K562 (cell line): ENCODE measurements at regions not wholly inside any gene's neighbourhood (a gene's known extent, or its start where the extent isn't known, plus 50 kb on each side); places are given as distances from the start of the nearest gene placed in this dataset.

ENCODE experiments used
- ATAC-seq: fragments of 200-7000 bp; cut with Tn5 transposase; 3 replicates; pipeline ENCODE4 v1.9.1; 2020; ENCODE audit warnings: moderate library complexity
- BruUV-seq: library from RNA; stranded (reverse); fragments of 400-500 nt; replicated peaks from 2 replicates; lab custom pipeline; 2021; lab: Mats Ljungman, UMichigan
- CTCF ChIA-PET: fragments of 300-600 bp; formaldehyde crosslinking; extraction: SDS; loops from one replicate; lab custom pipeline; 2021; ENCODE audit warnings: low intra/inter-chr PET ratio; lab: Yijun Ruan, JAX
- POLR2A ChIA-PET: fragments of 300-600, 350-650 bp; sonication (Branson Sonifier 250); formaldehyde crosslinking; extraction: SDS; loops from one replicate; lab custom pipeline; 2021; ENCODE audit warnings: antibody characterized with exemption, inconsistent platforms; lab: Yijun Ruan, JAX
- DNase-seq, 4 experiments: peaks; one replicate each; pipeline versions ENCODE4 v3.0.0 to v3.0.0-alpha.2; 2011 to 2018; ENCODE audit warnings: low spot score in 3 of 4, mixed read lengths in 3 of 4; ENCODE audit errors: extremely low read depth in 1 of 4
- FAIRE-seq: peaks from 2 replicates; lab custom pipeline; 2011; peaks lifted over from hg19 to GRCh38; lab: Jason Lieb, UNC
- H2AFZ ChIP-seq: 2 replicates; pipeline ENCODE4 v1.6.0; 2011; ENCODE audit warnings: low read depth, low read length, control low read depth, inconsistent platforms
- H3K27ac ChIP-seq: fragments of 200-600 bp; 3 replicates; pipeline ENCODE4 v1.8.0; 2011; ENCODE audit warnings: low read depth, mild to moderate bottlenecking, control low read depth, inconsistent platforms, low read length, moderate library complexity, mixed read lengths; ENCODE audit errors: extremely low read depth
- H3K27me3 ChIP-seq, 2 experiments: fragments of 300-600 bp in 1 of 2; 2 replicates in 1 of 2; 3 replicates in 1 of 2; pipeline versions ENCODE4 v1.6.0 to v1.8.0; 2011; ENCODE audit warnings: inconsistent platforms in 2 of 2, low read length in 2 of 2, mild to moderate bottlenecking in 1 of 2, mixed read lengths in 1 of 2, moderate library complexity in 1 of 2; ENCODE audit not compliant: control insufficient read depth in 2 of 2, insufficient read depth in 2 of 2
- H3K36me3 ChIP-seq: fragments of 300-600 bp; 3 replicates; pipeline ENCODE4 v1.8.0; 2011; ENCODE audit warnings: mild to moderate bottlenecking, low read length, inconsistent platforms; ENCODE audit not compliant: control insufficient read depth, insufficient read depth
- H3K4me1 ChIP-seq, 2 experiments: fragments of 200-600 bp in 1 of 2; replicated peaks in 1 of 2; 2 replicates in 1 of 2; 3 replicates in 1 of 2; pipeline versions ENCODE4 v1.5.1 to v1.8.0; 2011; ENCODE audit warnings: inconsistent platforms in 2 of 2, low read length in 2 of 2, mild to moderate bottlenecking in 1 of 2, mixed read lengths in 1 of 2, moderate library complexity in 1 of 2; ENCODE audit not compliant: control insufficient read depth in 2 of 2, insufficient read depth in 2 of 2
- H3K4me2 ChIP-seq: 2 replicates; pipeline ENCODE4 v1.6.1; 2011; ENCODE audit warnings: low read length, control low read depth, inconsistent platforms, mixed read lengths; ENCODE audit not compliant: insufficient read depth
- H3K4me3 ChIP-seq: fragments of 200-600 bp; sonication (generic), shearing (Covaris generic); 2 replicates; pipeline ENCODE4 v1.5.1; 2016; ENCODE audit warnings: control low read depth, inconsistent platforms
- H3K79me2 ChIP-seq: fragments of 200-600 bp; 3 replicates; pipeline ENCODE4 v1.8.0; 2011; ENCODE audit warnings: low read length, inconsistent platforms; ENCODE audit not compliant: control insufficient read depth, insufficient read depth
- H3K9ac ChIP-seq, 2 experiments: 2 replicates each; pipeline versions ENCODE4 v1.6.0 to v1.6.1; 2011; ENCODE audit warnings: low read depth in 2 of 2, low read length in 2 of 2, control low read depth in 1 of 2, inconsistent platforms in 1 of 2, mild to moderate bottlenecking in 1 of 2, mixed read lengths in 1 of 2; ENCODE audit not compliant: insufficient read depth in 1 of 2
- H3K9me1 ChIP-seq: one replicate; pipeline ENCODE4 v1.6.0; 2011; ENCODE audit warnings: inconsistent platforms, mild to moderate bottlenecking, low read length, moderate library complexity; ENCODE audit not compliant: control insufficient read depth, insufficient read depth
- H3K9me3 ChIP-seq: replicated peaks from 2 replicates; pipeline ENCODE4 v1.5.1; 2011; ENCODE audit warnings: low read depth, low read length, inconsistent platforms; ENCODE audit not compliant: control insufficient read depth, insufficient read depth
- H4K20me1 ChIP-seq: replicated peaks from 2 replicates; pipeline ENCODE4 v1.6.1; 2011; ENCODE audit warnings: low read length, inconsistent platforms, mixed read lengths; ENCODE audit not compliant: control insufficient read depth, insufficient read depth
- CHAMP1 ChIP-seq: fragments of 450-650 bp; IDR thresholded peaks from 2 replicates; pipeline ENCODE4 v1.6.1; 2016; ENCODE audit warnings: mild to moderate bottlenecking
- GABPB1 ChIP-seq: sonication (generic); formaldehyde crosslinking; IDR thresholded peaks from 2 replicates; pipeline ENCODE4 v1.8.0; 2022; ENCODE audit warnings: mild to moderate bottlenecking, missing genetic modification reagents
- MEF2A ChIP-seq: IDR thresholded peaks from 2 replicates; pipeline ENCODE4 v1.6.1; 2011; ENCODE audit warnings: low read depth, mild to moderate bottlenecking, low read length, moderate library complexity; ENCODE audit not compliant: control insufficient read depth
- NCOA6 ChIP-seq: fragments of 450-650 bp; IDR thresholded peaks from 2 replicates; pipeline ENCODE4 v1.6.1; 2017; ENCODE audit warnings: mild to moderate bottlenecking
- SMARCE1 ChIP-seq: fragments of 450-650 bp; IDR thresholded peaks from 2 replicates; pipeline ENCODE4 v1.7.1; 2016; ENCODE audit warnings: mild to moderate bottlenecking
- ZNF282 ChIP-seq: sonication (generic); formaldehyde crosslinking; IDR thresholded peaks from 2 replicates; pipeline ENCODE4 v1.8.1; 2023; ENCODE audit warnings: missing genetic modification reagents
- ZNF644 ChIP-seq: fragments of 200-800 bp; sonication (Bioruptor generic); IDR thresholded peaks from 2 replicates; pipeline ENCODE4 v1.6.1; 2016; ENCODE audit warnings: low read depth, missing genetic modification characterization, missing compliant biosample characterization
- WGBS: fragments of 100-300 bp; shearing (Covaris generic); methylation state at CpG from one replicate; pipeline ENCODE4 v1.1.6; 2016; ENCODE audit warnings: low coverage, mixed read lengths; ENCODE audit not compliant: insufficient coverage; ENCODE audit errors: missing lambda C conversion rate; 5-methylcytosine and 5-hydroxymethylcytosine counted together
- in situ Hi-C: fragments of 300-500 bp; cut with MboI; formaldehyde crosslinking; loops from 4 replicates; pipeline ENCODE4 v1.15.0; 2018; ENCODE audit warnings: inconsistent platforms, mixed read lengths
- intact Hi-C: fragments of 100-400 bp; cut with micrococcal nuclease; formaldehyde crosslinking; loops from 2 replicates; pipeline ENCODE4 v1.14.2; 2022
- TF ChIP-seq, protein P1 (sequence below): fragments of 450-650 bp; IDR thresholded peaks from 2 replicates; pipeline ENCODE4 v1.6.1; 2018; ENCODE audit warnings: mild to moderate bottlenecking, low read depth; ENCODE audit not compliant: partially characterized antibody

DNA sequence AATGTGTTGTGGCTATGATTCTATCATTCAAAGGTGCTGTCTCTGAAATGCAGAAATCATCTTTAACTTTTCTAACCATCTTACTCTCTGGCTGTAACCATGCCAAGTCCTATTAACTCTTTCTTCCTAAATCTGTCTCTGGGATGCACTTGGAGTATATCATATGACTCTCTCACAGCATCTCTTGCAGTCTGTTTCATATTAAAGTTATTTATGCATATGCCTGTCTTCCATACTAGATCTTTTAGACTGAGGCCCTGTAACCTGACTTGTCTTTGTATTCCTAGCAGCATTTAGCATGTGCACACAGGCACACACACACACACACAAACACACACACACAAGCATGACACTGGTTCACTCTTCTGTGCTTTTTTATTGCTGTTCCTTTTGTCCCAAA, 320.6 kb downstream of the ETAA1 start (continued):
- no peak for TF ChIP-seq MEF2A
- no peak for TF ChIP-seq NCOA6

DNA sequence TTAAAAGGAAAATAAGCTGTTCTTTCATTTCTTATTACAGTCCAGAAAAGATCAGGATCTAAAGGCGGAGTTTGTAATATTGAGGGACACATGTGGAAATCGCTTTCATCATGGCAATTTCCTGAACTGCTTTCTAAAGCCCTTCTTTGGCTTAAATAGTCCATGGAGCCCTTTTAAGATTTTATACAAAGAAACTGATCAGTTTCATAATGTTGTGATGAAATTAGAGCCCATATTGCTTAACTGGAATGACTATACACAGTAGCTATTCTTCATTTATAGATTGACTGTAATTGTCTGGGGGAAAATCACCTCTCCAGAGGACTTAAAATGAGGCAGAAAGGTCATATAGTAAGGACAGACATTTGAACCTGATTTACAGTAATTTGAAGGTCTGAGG, 322.2 kb downstream of the ETAA1 start:
- no peak overlapping the region for H3K9ac ChIP-seq
- no peaks in the 10 kb centered on the region for H3K36me3 ChIP-seq
- no peaks in the 10 kb centered on the region for H3K9me3 ChIP-seq
- intact Hi-C loops, result no loop called here
- ChIA-PET CTCF (no interaction called here), POLR2A (no interaction called here)
- no peak for ATAC-seq
- no peaks in the 10 kb centered on the region for H3K27me3 ChIP-seq
- no peaks in the 10 kb centered on the region for H3K9me1 ChIP-seq
- WGBS, result 0% methylated on average over 2 of the region's 2 CpGs
- H3K4me2 ChIP-seq, result no peak overlapping the region
- no peaks in the 10 kb centered on the region for H4K20me1 ChIP-seq
- BruUV-seq, result no TSS peak
- H2AFZ ChIP-seq, result no peak overlapping the region
- TF ChIP-seq, protein P1, sequence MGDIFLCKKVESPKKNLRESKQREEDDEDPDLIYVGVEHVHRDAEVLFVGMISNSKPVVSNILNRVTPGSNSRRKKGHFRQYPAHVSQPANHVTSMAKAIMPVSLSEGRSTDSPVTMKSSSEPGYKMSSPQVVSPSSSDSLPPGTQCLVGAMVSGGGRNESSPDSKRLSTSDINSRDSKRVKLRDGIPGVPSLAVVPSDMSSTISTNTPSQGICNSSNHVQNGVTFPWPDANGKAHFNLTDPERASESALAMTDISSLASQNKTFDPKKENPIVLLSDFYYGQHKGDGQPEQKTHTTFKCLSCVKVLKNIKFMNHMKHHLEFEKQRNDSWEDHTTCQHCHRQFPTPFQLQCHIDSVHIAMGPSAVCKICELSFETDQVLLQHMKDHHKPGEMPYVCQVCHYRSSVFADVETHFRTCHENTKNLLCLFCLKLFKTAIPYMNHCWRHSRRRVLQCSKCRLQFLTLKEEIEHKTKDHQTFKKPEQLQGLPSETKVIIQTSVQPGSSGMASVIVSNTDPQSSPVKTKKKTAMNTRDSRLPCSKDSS, result no peak
- TF ChIP-seq SMARCE1 (no peak), GABPB1 (no peak), ZNF282 (CRISPR knock-in tag) (no peak), CHAMP1 (no peak), ZNF644 (tag) (no peak)
- H3K4me3 ChIP-seq, result no peak overlapping the region
- no peak overlapping the region for H3K27ac ChIP-seq
- no peaks in the 10 kb centered on the region for H3K79me2 ChIP-seq
- in situ Hi-C loops, result no loop called here
- no peak for DNase-seq
- FAIRE-seq, result no peak
- H3K4me1 ChIP-seq, result no peaks in the 10 kb centered on the region
